DMS79 treated with DMSO at 0.1 percent for 48 hours (cell line): ENCODE measurements at regions not wholly inside any gene's neighbourhood (a gene's known extent, or its start where the extent isn't known, plus 50 kb on each side); places are given as distances from the start of the nearest gene placed in this dataset.
"Not testable (repeated sequence)": the region's sequence is repeated elsewhere in the genome, so short reads cannot be mapped to it uniquely, and the experiment has no call there.

ENCODE experiments used
- DNase-seq: peaks from one replicate; lab custom pipeline; 2025; lab: John Stamatoyannopoulos, UW

GRCh38 chr2:51329512-51329911 is 297.6 kb upstream of the NRXN1 start:
- no peak for DNase-seq

GRCh38 chr2:51324051-51324450 is 292.1 kb upstream of the NRXN1 start:
- DNase-seq = no peak

GRCh38 chr2:51322613-51323012 is 290.7 kb upstream of the NRXN1 start:
- no peak for DNase-seq

GRCh38 chr2:51304311-51304710 is 272.4 kb upstream of the NRXN1 start:
- no peak for DNase-seq

DNA sequence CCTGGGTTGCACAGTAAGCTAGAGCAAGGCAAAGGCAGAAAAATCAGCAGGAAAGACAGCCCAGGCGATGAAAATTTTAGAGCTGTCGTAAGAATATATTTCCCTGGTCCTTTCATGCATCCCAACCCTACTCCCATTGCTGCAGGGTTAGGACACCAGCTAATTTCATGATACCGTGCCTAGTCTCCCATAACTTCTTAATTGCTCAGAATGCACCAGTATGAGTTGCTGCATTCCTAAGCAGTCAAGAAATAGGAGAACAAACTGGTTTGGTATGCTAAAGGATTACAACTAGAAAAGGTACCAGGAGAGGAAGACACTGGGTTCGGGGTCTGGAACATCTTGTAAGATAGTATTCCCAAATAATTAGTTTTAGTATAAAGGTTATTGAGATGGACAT is 269.4 kb upstream of the NRXN1 start:
- no peak for DNase-seq

DNA sequence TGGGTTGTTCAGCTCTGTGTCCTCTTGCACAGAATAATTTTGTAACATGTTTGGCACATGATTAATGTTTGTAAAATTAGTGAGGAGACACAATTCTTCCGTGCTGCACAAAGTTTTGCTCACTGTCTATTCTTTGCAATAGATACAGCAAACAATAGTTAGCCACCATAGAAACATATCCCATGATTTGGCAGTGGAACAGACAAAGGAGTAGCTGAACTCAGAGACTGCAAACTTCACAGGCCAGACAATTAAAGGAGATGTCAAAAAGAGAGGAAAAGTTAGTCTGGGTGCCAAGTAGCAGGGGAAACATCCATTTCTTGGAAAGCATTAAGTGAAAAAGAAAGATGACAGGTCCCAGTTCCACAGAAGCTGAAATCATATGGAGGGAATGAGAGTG is 267.4 kb upstream of the NRXN1 start:
- no peak for DNase-seq

GRCh38 chr2:51297488-51297887 is 265.6 kb upstream of the NRXN1 start:
- DNase-seq = no peak

GRCh38 chr2:51293566-51294200 is 261.8 kb upstream of the NRXN1 start:
- no peak for DNase-seq

DNA sequence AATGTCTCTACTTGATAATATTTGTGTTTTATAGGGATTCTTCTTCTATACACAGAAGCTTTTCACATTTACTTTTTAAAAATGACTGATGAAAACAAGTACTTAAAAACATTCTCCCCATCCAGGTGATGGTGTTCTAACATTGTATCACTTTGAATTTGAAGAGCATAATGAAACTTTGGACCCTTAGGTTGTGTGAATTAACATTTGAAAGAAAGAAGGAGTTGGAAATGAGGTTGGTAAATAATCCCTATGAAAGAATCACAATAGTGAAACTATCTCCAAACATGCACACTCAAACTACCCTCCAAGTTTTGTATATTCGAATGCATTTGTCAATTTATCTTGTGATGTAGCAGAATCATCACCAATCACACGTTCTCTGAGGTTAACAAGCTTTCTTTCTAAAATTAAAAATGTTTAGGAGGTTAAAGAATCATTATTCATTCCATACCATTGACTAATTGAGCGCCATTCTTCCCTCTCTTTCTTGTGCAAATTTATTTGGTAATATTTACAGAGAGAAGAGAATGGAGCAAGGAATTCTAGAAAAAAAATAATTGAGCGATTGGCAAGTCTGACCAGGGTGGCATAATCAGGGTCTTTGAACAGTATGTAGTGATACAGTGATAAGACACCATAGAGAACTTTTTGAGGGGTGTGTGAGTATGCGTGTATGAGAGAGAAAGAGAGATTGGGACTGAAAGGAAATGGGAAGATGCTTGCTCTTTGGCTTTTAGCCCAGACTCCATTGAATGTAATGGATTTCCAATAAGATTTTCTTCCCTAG is 260.0 kb upstream of the NRXN1 start:
- no peak for DNase-seq

GRCh38 chr2:51290725-51291124 is 258.8 kb upstream of the NRXN1 start:
- no peak for DNase-seq

- DNase-seq = no peak
Observed at GRCh38 chr2:51289045-51289444, 257.1 kb upstream of the NRXN1 start.

GRCh38 chr2:51268191-51268590 is 236.3 kb upstream of the NRXN1 start:
- DNase-seq = no peak

DNA sequence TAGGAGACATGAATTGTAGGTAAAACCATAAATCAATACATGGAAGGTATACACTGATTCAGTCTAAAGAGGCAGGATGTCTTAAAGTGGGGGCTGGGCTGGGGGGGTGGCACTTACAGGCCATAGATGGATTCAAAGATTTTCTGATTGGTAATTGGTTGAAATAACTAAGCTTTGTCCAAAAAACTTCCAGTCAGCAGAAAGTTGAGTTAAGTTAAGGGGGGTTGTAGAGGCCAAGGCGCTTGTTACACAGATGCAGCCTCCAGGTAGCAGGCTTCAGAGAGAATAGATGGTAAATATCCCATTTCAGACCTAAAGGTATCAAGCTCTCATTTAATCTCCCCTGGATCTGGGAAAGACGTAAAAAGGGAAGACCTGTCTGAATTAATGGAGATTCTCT is 233.6 kb upstream of the NRXN1 start:
- DNase-seq = no peak

DNA sequence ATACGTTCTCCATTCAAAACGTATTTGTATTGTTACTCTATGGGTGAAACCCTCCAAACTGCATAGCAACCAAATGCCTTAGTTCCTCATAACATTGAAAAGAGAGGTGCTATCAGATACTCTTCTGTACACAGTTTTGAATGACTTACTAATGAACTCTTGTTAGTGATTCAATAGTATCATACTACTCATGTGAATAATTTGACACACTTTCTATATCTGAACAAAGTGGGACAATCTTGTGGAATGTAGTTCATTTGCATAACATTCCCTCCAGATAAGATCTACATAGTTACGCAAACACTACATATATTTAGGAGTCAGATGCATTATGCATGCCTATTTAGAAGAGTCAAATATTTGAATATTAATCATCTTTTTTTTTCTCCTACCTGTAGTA is 232.0 kb upstream of the NRXN1 start:
- no peak for DNase-seq

GRCh38 chr2:51263101-51263500 is 231.2 kb upstream of the NRXN1 start:
- not testable (repeated sequence) for DNase-seq

GRCh38 chr2:51258301-51258700 is 226.4 kb upstream of the NRXN1 start:
- DNase-seq = no peak

- no peak for DNase-seq
Observed at GRCh38 chr2:51256736-51257135, 224.8 kb upstream of the NRXN1 start.

DNA sequence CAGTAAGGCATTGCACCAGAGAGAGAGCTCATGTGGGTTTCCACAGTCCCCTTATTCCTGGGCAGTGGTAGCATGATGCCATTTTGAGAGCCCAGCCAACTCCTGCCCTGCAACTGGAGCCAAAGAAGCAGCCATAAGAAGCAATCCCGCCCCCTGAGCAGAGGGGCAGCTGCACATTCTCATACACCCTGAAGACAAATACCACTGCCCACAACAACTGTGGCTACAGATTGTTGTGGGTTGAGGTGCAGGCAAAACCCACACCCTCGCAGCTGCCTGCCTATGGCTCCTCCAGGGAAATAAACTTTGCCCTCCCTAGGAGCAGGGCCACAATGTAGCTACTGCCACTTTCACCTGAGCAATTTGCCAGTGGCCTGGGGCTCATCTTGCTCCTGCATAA is 219.4 kb upstream of the NRXN1 start:
- no peak for DNase-seq

GRCh38 chr2:51247252-51247805 is 215.4 kb upstream of the NRXN1 start:
- no peak for DNase-seq

GRCh38 chr2:51243892-51244535 is 212.1 kb upstream of the NRXN1 start:
- DNase-seq = no peak

- DNase-seq = no peak
Observed at GRCh38 chr2:51237626-51238271, 205.8 kb upstream of the NRXN1 start.

DNA sequence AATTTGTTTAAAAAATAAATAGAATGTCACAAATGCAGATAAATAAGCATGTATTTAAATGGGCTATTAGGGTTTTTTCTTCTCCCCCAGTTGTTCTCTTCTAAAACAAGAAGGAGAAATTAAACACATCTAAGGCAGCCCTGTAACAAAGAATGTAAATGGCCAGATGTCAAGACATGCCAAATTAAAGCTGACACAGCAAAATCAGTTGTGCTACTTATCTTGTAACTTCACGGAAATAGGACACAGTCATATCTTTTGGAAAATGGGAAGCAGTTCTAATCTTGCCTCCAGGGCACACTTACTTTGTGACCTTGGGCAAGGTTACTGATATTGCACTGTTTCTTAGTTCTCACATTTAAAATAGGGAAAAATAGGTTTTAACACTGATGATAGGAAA is 200.1 kb upstream of the NRXN1 start:
- no peak for DNase-seq

DNA sequence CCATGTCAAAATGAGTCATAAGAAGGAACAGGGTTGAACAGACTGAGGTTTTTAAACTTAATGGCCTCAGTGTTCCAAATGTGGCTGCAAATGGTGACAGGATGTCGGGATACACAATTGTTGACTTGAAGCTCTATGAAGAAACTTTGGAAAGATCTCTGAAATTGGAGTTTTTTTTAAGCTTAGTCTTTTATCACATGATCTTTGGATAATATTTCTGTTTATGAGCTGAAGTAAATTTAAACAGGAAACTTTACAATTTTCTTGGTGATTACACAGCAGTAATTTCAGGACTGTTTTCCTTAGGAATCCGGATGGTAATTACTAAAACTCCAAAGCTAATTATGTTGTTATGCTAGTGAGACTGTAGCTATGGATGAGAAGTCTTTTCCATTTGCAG is 199.1 kb upstream of the NRXN1 start:
- no peak for DNase-seq
